VCaP (cell line): ENCODE measurements at regions not wholly inside any gene's neighbourhood (a gene's known extent, or its start where the extent isn't known, plus 50 kb on each side); places are given as distances from the start of the nearest gene placed in this dataset.

Source experiments
- H3K27ac ChIP-seq: fragments of 450-650 bp; 2 replicates; pipeline ENCODE4 v1.5.1; 2017
- CTCF ChIP-seq: fragments of 450-650 bp; conservative IDR thresholded peaks from 2 replicates; pipeline ENCODE4 v1.5.1; 2017; ENCODE audit warnings: mild to moderate bottlenecking, moderate library complexity

- TF ChIP-seq CTCF = no peak
- no peak overlapping the region for H3K27ac ChIP-seq
Measured at GRCh38 chr5:88450239-88450638, 181.6 kb upstream of the TMEM161B start.

- H3K27ac ChIP-seq = no peak overlapping the region
- no peak for TF ChIP-seq CTCF
Measured at GRCh38 chr5:88438006-88438405, 169.4 kb upstream of the TMEM161B start.

- TF ChIP-seq CTCF = no peak
- no peak overlapping the region for H3K27ac ChIP-seq
Measured at GRCh38 chr5:88436290-88436689, 167.6 kb upstream of the TMEM161B start.

GRCh38 chr5:88428633-88429032, 160.0 kb upstream of the TMEM161B start:
- TF ChIP-seq CTCF = no peak
- H3K27ac ChIP-seq = no peak overlapping the region

GRCh38 chr5:88426441-88426840, 157.8 kb upstream of the TMEM161B start:
- TF ChIP-seq CTCF = no peak
- no peak overlapping the region for H3K27ac ChIP-seq

GRCh38 chr5:88425124-88425523, 156.5 kb upstream of the TMEM161B start:
- no peak overlapping the region for H3K27ac ChIP-seq

GRCh38 chr5:88419931-88420330, 151.3 kb upstream of the TMEM161B start:
- TF ChIP-seq CTCF = no peak
- H3K27ac ChIP-seq = no peak overlapping the region

More at GRCh38 chr5:88425124-88425523, 156.5 kb upstream of the TMEM161B start:
- no peak for TF ChIP-seq CTCF

- H3K27ac ChIP-seq = no peak overlapping the region
- TF ChIP-seq CTCF = no peak
Measured at GRCh38 chr5:88407341-88407740, 138.7 kb upstream of the TMEM161B start.
